GM12872 (cell line): ENCODE measurements at regions not wholly inside any gene's neighbourhood (a gene's known extent, or its start where the extent isn't known, plus 50 kb on each side); places are given as distances from the start of the nearest gene placed in this dataset.

Experiments used
- CTCF ChIP-seq: IDR thresholded peaks from 3 replicates; pipeline ENCODE4 v1.5.1; 2011; ENCODE audit warnings: low read depth, mild to moderate bottlenecking, low read length, moderate library complexity; ENCODE audit not compliant: insufficient read depth

GRCh38 chr16:80273635-80274538, 266.9 kb upstream of the DYNLRB2 start:
- no peak for TF ChIP-seq CTCF

- TF ChIP-seq CTCF = no peak
Observed at GRCh38 chr16:80265624-80266306, 275.0 kb upstream of the DYNLRB2 start.

- no peak for TF ChIP-seq CTCF
Observed at GRCh38 chr16:80263848-80264694, 276.7 kb upstream of the DYNLRB2 start.

- TF ChIP-seq CTCF = no peak
Observed at GRCh38 chr16:80263181-80263823, 277.5 kb upstream of the DYNLRB2 start.

GRCh38 chr16:80260906-80261311, 279.9 kb upstream of the DYNLRB2 start:
- TF ChIP-seq CTCF = no peak

- TF ChIP-seq CTCF = no peak
Observed at GRCh38 chr16:80259290-80259805, 281.4 kb upstream of the DYNLRB2 start.
